Keratinocyte (primary cell): ENCODE measurements at regions not wholly inside any gene's neighbourhood (a gene's known extent, or its start where the extent isn't known, plus 50 kb on each side); places are given as distances from the start of the nearest gene placed in this dataset.

Source experiments
- DNase-seq: peaks from one replicate; pipeline ENCODE4 v3.0.0-alpha.2; 2011; ENCODE audit warnings: low read depth, missing footprints, low spot score
- FAIRE-seq: peaks from 2 replicates; lab custom pipeline; 2011; peaks lifted over from hg19 to GRCh38; lab: Jason Lieb, UNC
- H2AFZ ChIP-seq: 2 replicates; pipeline ENCODE4 v1.6.0; 2012; ENCODE audit warnings: low read length, control low read depth, inconsistent platforms; ENCODE audit not compliant: control insufficient read depth
- H3K27ac ChIP-seq: 2 replicates; pipeline ENCODE4 v1.5.1; 2011; ENCODE audit warnings: low read length; ENCODE audit not compliant: control insufficient read depth, insufficient read depth
- H3K27me3 ChIP-seq: 3 replicates; pipeline ENCODE4 v1.6.0; 2011; ENCODE audit warnings: low read length; ENCODE audit not compliant: control insufficient read depth, insufficient read depth; ENCODE audit errors: extremely low read depth
- H3K36me3 ChIP-seq, 2 experiments: 2 replicates in 1 of 2; 3 replicates in 1 of 2; pipeline ENCODE4 v1.5.1; 2011; ENCODE audit warnings: low read length in 2 of 2, mild to moderate bottlenecking in 1 of 2; ENCODE audit not compliant: control insufficient read depth in 2 of 2, insufficient read depth in 2 of 2; ENCODE audit errors: extremely low read depth in 1 of 2
- H3K4me1 ChIP-seq: 3 replicates; pipeline ENCODE4 v1.5.1; 2011; ENCODE audit warnings: low read length; ENCODE audit not compliant: control insufficient read depth, insufficient read depth; ENCODE audit errors: extremely low read depth
- H3K4me2 ChIP-seq: 3 replicates; pipeline ENCODE4 v1.6.0; 2011; ENCODE audit warnings: low read depth, low read length; ENCODE audit not compliant: control insufficient read depth, insufficient read depth; ENCODE audit errors: extremely low read depth
- H3K4me3 ChIP-seq, 3 experiments: fragments of 200-600 bp in 1 of 3; sonication (generic) in 1 of 3; 2 replicates in 2 of 3; 3 replicates in 1 of 3; pipeline ENCODE4 v1.5.1; 2011 to 2016; ENCODE audit warnings: low read length in 3 of 3, mild to moderate bottlenecking in 3 of 3, control low read depth in 2 of 3, inconsistent platforms in 1 of 3, low read depth in 1 of 3, mixed read lengths in 1 of 3, mixed run types in 1 of 3, moderate library complexity in 1 of 3; ENCODE audit not compliant: control insufficient read depth in 2 of 3, insufficient read depth in 2 of 3; ENCODE audit errors: extremely low read depth in 1 of 3
- H3K79me2 ChIP-seq: 2 replicates; pipeline ENCODE4 v1.6.0; 2012; ENCODE audit warnings: low read length; ENCODE audit not compliant: control insufficient read depth, insufficient read depth
- H3K9ac ChIP-seq: 3 replicates; pipeline ENCODE4 v1.6.0; 2011; ENCODE audit warnings: low read length; ENCODE audit not compliant: control insufficient read depth, insufficient read depth; ENCODE audit errors: extremely low read depth
- H3K9me1 ChIP-seq: 3 replicates; pipeline ENCODE4 v1.6.0; 2011; ENCODE audit warnings: low read length; ENCODE audit not compliant: control insufficient read depth, insufficient read depth; ENCODE audit errors: extremely low read depth
- H3K9me3 ChIP-seq: 2 replicates; pipeline ENCODE4 v1.5.1; 2012; ENCODE audit warnings: low read depth, low read length; ENCODE audit not compliant: control insufficient read depth
- H4K20me1 ChIP-seq: 3 replicates; pipeline ENCODE4 v1.6.0; 2011; ENCODE audit warnings: low read length; ENCODE audit not compliant: control insufficient read depth, insufficient read depth; ENCODE audit errors: extremely low read depth
- CTCF ChIP-seq, 3 experiments: IDR thresholded peaks in 1 of 3; conservative IDR thresholded peaks in 1 of 3; optimal IDR thresholded peaks in 1 of 3; 2 replicates in 2 of 3; 3 replicates in 1 of 3; pipeline versions ENCODE3 to v1.5.1; 2011; ENCODE audit warnings: low read length in 3 of 3, mild to moderate bottlenecking in 3 of 3, moderate library complexity in 2 of 3, control low read depth in 1 of 3, inconsistent platforms in 1 of 3; ENCODE audit not compliant: insufficient read depth in 2 of 3; ENCODE audit errors: extremely low read depth in 1 of 3
- EZH2 ChIP-seq: IDR thresholded peaks from one replicate; pipeline ENCODE4 v1.6.1; 2012; ENCODE audit warnings: inconsistent platforms, mild to moderate bottlenecking, low read length, moderate library complexity
- dilution Hi-C: fragments of 300-500 bp; cut with MboI; formaldehyde crosslinking; loops from one replicate; pipeline ENCODE4 v1.7.0; 2020; ENCODE audit warnings: low sequenced_read_pairs; ENCODE audit not compliant: extremely low pct_ligation_motif_present

GRCh38 chr7:70920876-70921275 is 211.1 kb upstream of the GALNT17 start:
- Histone ChIP-seq H3K4me2 (no peak overlapping the region), H3K4me1 (no peaks in the 10 kb centered on the region), H3K9me1 (no peaks in the 10 kb centered on the region), H3K9me3 (peaks cover 7% of the 10 kb centered on the region), H2AFZ (no peak overlapping the region), H4K20me1 (no peaks in the 10 kb centered on the region), H3K9ac (no peak overlapping the region), H3K79me2 (no peaks in the 10 kb centered on the region), H3K27ac (no peak overlapping the region), H3K4me3 (no peak overlapping the region), H3K36me3 (no peaks in the 10 kb centered on the region), H3K27me3 (no peaks in the 10 kb centered on the region)
- no peak for FAIRE-seq
- TF ChIP-seq EZH2 (no peak), CTCF (optimal IDR thresholded peaks at IDR 0.05 in 1 of 3, IDR thresholded peaks at IDR 0.05 in 1 of 3, conservative IDR thresholded peaks at IDR 0.05 in 1 of 3; ENCODE audit: extremely low read depth in 1 of 3, insufficient read depth in 2 of 3, low read length in 3 of 3) (no peak)
- DNase-seq = no peak
- dilution Hi-C loops = no loop called here

GRCh38 chr7:70923181-70923845 is 208.6 kb upstream of the GALNT17 start:
- Histone ChIP-seq H3K27me3 (no peaks in the 10 kb centered on the region), H3K4me1 (no peaks in the 10 kb centered on the region), H3K9me3 (peaks cover 7% of the 10 kb centered on the region), H3K4me2 (no peak overlapping the region), H3K36me3 (no peaks in the 10 kb centered on the region), H4K20me1 (no peaks in the 10 kb centered on the region), H3K4me3 (no peak overlapping the region), H3K79me2 (no peaks in the 10 kb centered on the region), H2AFZ (no peak overlapping the region), H3K9me1 (no peaks in the 10 kb centered on the region), H3K9ac (no peak overlapping the region), H3K27ac (no peak overlapping the region)
- FAIRE-seq (no peak), DNase-seq (no peak)
- no peak for TF ChIP-seq EZH2
- TF ChIP-seq CTCF (optimal IDR thresholded peaks at IDR 0.05 in 1 of 3, IDR thresholded peaks at IDR 0.05 in 1 of 3, conservative IDR thresholded peaks at IDR 0.05 in 1 of 3; ENCODE audit: extremely low read depth in 1 of 3, insufficient read depth in 2 of 3, low read length in 3 of 3) = no peak
- dilution Hi-C loops = no loop called here
